HCT116 (cell line): ENCODE measurements at regions not wholly inside any gene's neighbourhood (a gene's known extent, or its start where the extent isn't known, plus 50 kb on each side); places are given as distances from the start of the nearest gene placed in this dataset.

ENCODE experiments used
- ATAC-seq: fragments of 200-7000 bp; cut with Tn5 transposase; 2 replicates; pipeline ENCODE4 v1.9.1; 2020; ENCODE audit warnings: mild to moderate bottlenecking, moderate library complexity
- BruUV-seq: library from RNA; stranded (reverse); fragments of 400-500 nt; replicated peaks from 2 replicates; lab custom pipeline; 2021; lab: Mats Ljungman, UMichigan
- CTCF ChIA-PET: fragments of 300-600 bp; sonication (Branson Sonifier 250); formaldehyde crosslinking; loops from one replicate; lab custom pipeline; 2021; ENCODE audit warnings: antibody characterized with exemption; lab: Charles Lee
- POLR2A ChIA-PET: fragments of 300-600, 350-600 bp; sonication (Branson Sonifier 250); formaldehyde crosslinking; loops from one replicate; lab custom pipeline; 2021; ENCODE audit warnings: antibody characterized with exemption; lab: Charles Lee
- RAD21 ChIA-PET, 2 experiments: fragments of 300-600 bp; sonication (Branson Sonifier 250); formaldehyde crosslinking; loops; one replicate each; lab custom pipeline; 2023; ENCODE audit warnings: low total read pairs in 2 of 2; ENCODE audit not compliant: uncharacterized antibody in 2 of 2, unreplicated experiment in 2 of 2, low non-redundant PET in 1 of 2; lab: Charles Lee
- DNase-seq: peaks from one replicate; pipeline ENCODE4 v3.0.0-alpha.2; 2010; ENCODE audit warnings: low read depth, low spot score
- H2AFZ ChIP-seq: fragments of 200-600 bp; shearing (Covaris generic), sonication (generic); 2 replicates; pipeline ENCODE4 v1.6.1; 2017; ENCODE audit warnings: low read depth, mixed run types, mixed read lengths, antibody characterized with exemption, low read length; ENCODE audit not compliant: poor library complexity, severe bottlenecking
- H3K27ac ChIP-seq: 2 replicates; pipeline ENCODE4 v1.5.1; 2012; ENCODE audit warnings: low read depth, low read length
- H3K27me3 ChIP-seq: fragments of 200-600 bp; sonication (generic); 2 replicates; pipeline ENCODE4 v1.6.1; 2016; ENCODE audit warnings: mixed run types, low read length, mixed read lengths; ENCODE audit not compliant: insufficient read depth
- H3K36me3 ChIP-seq, 2 experiments: fragments of 200-500 bp in 1 of 2; fragments of 200-600 bp in 1 of 2; sonication (Bioruptor generic) in 1 of 2; sonication (generic) in 1 of 2; 2 replicates each; pipeline versions ENCODE4 v1.5.1 to v1.6.1; 2014 to 2016; ENCODE audit warnings: low read length in 2 of 2, inconsistent platforms in 1 of 2, mixed read lengths in 1 of 2, mixed run types in 1 of 2; ENCODE audit not compliant: insufficient read depth in 2 of 2, control insufficient read depth in 1 of 2
- H3K4me1 ChIP-seq, 2 experiments: fragments of 200-600 bp in 1 of 2; sonication (generic) in 1 of 2; 2 replicates each; pipeline versions ENCODE4 v1.5.1 to v1.6.1; 2012 to 2017; ENCODE audit warnings: low read length in 2 of 2, inconsistent platforms in 1 of 2, mild to moderate bottlenecking in 1 of 2, mixed read lengths in 1 of 2, mixed run types in 1 of 2, moderate library complexity in 1 of 2; ENCODE audit not compliant: insufficient read depth in 2 of 2, control insufficient read depth in 1 of 2
- H3K4me2 ChIP-seq: fragments of 200-600 bp; sonication (generic); 2 replicates; pipeline ENCODE4 v1.6.1; 2017; ENCODE audit warnings: mixed run types, low read length, mixed read lengths
- H3K4me3 ChIP-seq, 2 experiments: fragments of 200-600 bp in 1 of 2; sonication (generic) in 1 of 2; replicated peaks in 1 of 2; 2 replicates each; pipeline ENCODE4 v1.5.1; 2011 to 2016; ENCODE audit warnings: low read length in 2 of 2, control low read depth in 1 of 2, low read depth in 1 of 2, mild to moderate bottlenecking in 1 of 2, mixed read lengths in 1 of 2, mixed run types in 1 of 2
- H3K79me2 ChIP-seq: fragments of 200-600 bp; sonication (generic); 2 replicates; pipeline ENCODE4 v1.6.1; 2017; ENCODE audit warnings: mild to moderate bottlenecking, mixed run types, low read length, moderate library complexity, mixed read lengths; ENCODE audit not compliant: insufficient read depth
- H3K9ac ChIP-seq: fragments of 200-600 bp; sonication (generic); 2 replicates; pipeline ENCODE4 v1.6.1; 2016; ENCODE audit warnings: low read length, mixed read lengths
- H3K9me2 ChIP-seq: fragments of 200-600 bp; sonication (generic), shearing (Covaris generic); 2 replicates; pipeline ENCODE4 v1.6.1; 2017; ENCODE audit warnings: mixed run types, mild to moderate bottlenecking, moderate library complexity; ENCODE audit not compliant: insufficient read depth
- H3K9me3 ChIP-seq, 2 experiments: fragments of 200-500 bp in 1 of 2; fragments of 200-600 bp in 1 of 2; sonication (Bioruptor generic) in 1 of 2; sonication (generic) in 1 of 2; 2 replicates each; pipeline ENCODE4 v1.6.1; 2014 to 2017; ENCODE audit warnings: low read length in 2 of 2, mixed read lengths in 2 of 2, inconsistent platforms in 1 of 2, low read depth in 1 of 2, mild to moderate bottlenecking in 1 of 2, mixed run types in 1 of 2, moderate library complexity in 1 of 2; ENCODE audit not compliant: control insufficient read depth in 1 of 2, insufficient read depth in 1 of 2
- H4K20me1 ChIP-seq: fragments of 200-600 bp; sonication (generic), shearing (Covaris generic); 2 replicates; pipeline ENCODE4 v1.6.1; 2017; ENCODE audit warnings: mixed run types, mild to moderate bottlenecking, moderate library complexity; ENCODE audit not compliant: insufficient read depth
- CEBPB ChIP-seq: IDR thresholded peaks from 2 replicates; pipeline ENCODE4 v1.6.1; 2012; ENCODE audit warnings: low read depth
- EGR1 ChIP-seq: IDR thresholded peaks from 2 replicates; pipeline ENCODE4 v1.6.1; 2012; ENCODE audit warnings: low read depth
- ELF1 ChIP-seq: IDR thresholded peaks from 2 replicates; pipeline ENCODE4 v1.6.1; 2012; ENCODE audit warnings: low read depth, borderline replicate concordance
- EZH2 ChIP-seq: fragments of 200-600 bp; sonication (generic); IDR thresholded peaks from 2 replicates; pipeline ENCODE4 v1.6.1; 2017; ENCODE audit warnings: antibody characterized with exemption, mixed run types
- EZH2phosphoT487 ChIP-seq: fragments of 200-600 bp; IDR thresholded peaks from 2 replicates; pipeline ENCODE4 v1.6.1; 2018; ENCODE audit warnings: antibody characterized with exemption, borderline replicate concordance
- FOSL1 ChIP-seq: IDR thresholded peaks from 2 replicates; pipeline ENCODE4 v1.6.1; 2012; ENCODE audit warnings: low read depth
- JUND ChIP-seq: IDR thresholded peaks from 2 replicates; pipeline ENCODE4 v1.6.1; 2012
- RAD21 ChIP-seq: IDR thresholded peaks from 2 replicates; pipeline ENCODE4 v1.6.1; 2012; ENCODE audit warnings: low read depth, mild to moderate bottlenecking
- SIN3A ChIP-seq: IDR thresholded peaks from 2 replicates; pipeline ENCODE4 v1.6.1; 2012; ENCODE audit warnings: low read depth
- SP1 ChIP-seq: IDR thresholded peaks from 2 replicates; pipeline ENCODE4 v1.6.1; 2012; ENCODE audit warnings: low read depth
- SRF ChIP-seq: IDR thresholded peaks from 2 replicates; pipeline ENCODE4 v1.6.1; 2012; ENCODE audit warnings: low read depth
- TCF7L2 ChIP-seq: IDR thresholded peaks from 2 replicates; pipeline ENCODE4 v1.7.0; 2011; ENCODE audit warnings: borderline replicate concordance, inconsistent platforms; ENCODE audit not compliant: insufficient read depth, insufficient read length; ENCODE audit errors: extremely low read depth
- YY1 ChIP-seq: IDR thresholded peaks from 2 replicates; pipeline ENCODE4 v1.6.1; 2011; ENCODE audit warnings: low read length, low read depth, moderate library complexity, mild to moderate bottlenecking; ENCODE audit not compliant: insufficient replicate concordance; ENCODE audit errors: extremely low read depth
- ZBTB33 ChIP-seq: IDR thresholded peaks from 2 replicates; pipeline ENCODE4 v1.6.1; 2011; ENCODE audit warnings: mild to moderate bottlenecking, low read length, moderate library complexity; ENCODE audit not compliant: insufficient replicate concordance; ENCODE audit errors: extremely low read depth
- ZNF274 ChIP-seq: fragments of 200-500 bp; sonication (Bioruptor generic); IDR thresholded peaks from 2 replicates; pipeline ENCODE4 v1.6.1; 2014; ENCODE audit warnings: mild to moderate bottlenecking, low read depth, low read length, inconsistent platforms
- intact Hi-C: fragments of 100-400 bp; cut with micrococcal nuclease; formaldehyde crosslinking; loops from 2 replicates; pipeline ENCODE4 v1.10.0; 2022

DNA sequence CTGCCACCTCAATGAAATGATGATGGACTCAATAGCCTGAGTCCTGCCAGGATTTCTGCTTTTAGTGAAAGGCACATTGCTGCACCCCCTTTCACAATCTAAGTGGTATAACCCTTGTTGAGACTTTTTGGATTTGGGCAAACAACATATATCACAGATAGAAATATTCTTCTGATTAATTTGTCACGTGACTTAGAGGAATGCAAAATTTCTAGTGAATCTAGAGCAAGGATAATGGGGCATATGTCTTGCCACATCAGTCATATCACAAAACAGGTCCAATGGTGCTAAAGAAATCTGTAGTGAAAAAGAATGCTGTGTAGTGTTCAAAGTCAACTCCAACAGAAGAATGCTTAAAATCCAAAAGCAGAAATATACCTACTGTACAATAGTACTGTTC lies 1386.3 kb downstream of the LRFN5 start:
- POLR2A ChIA-PET, result no interaction called here
- TF ChIP-seq EZH2phosphoT487 (no peak), YY1 (no peak), SIN3A (no peak), EZH2 (no peak), TCF7L2 (no peak), RAD21 (no peak), ELF1 (no peak), SP1 (no peak), CEBPB (no peak), FOSL1 (no peak), SRF (no peak), EGR1 (no peak), ZNF274 (no peak), JUND (no peak), ZBTB33 (no peak)
- TF ChIP-seq, all 23 proteins: peak for 0
- RAD21 ChIA-PET, result no interaction called here
- H3K4me1 ChIP-seq, result no peaks in the 10 kb centered on the region
- H3K27ac ChIP-seq, result no peak overlapping the region
- BruUV-seq, result no TSS peak
- H4K20me1 ChIP-seq, result no peaks in the 10 kb centered on the region
- CTCF ChIA-PET, result no interaction called here
- DNase-seq (no peak), ATAC-seq (no peak)
- no peaks in the 10 kb centered on the region for H3K36me3 ChIP-seq
- intact Hi-C loops, result no loop called here
- H3K9me2 ChIP-seq, result no peaks in the 10 kb centered on the region
- H3K4me2 ChIP-seq, result no peak overlapping the region
- no peaks in the 10 kb centered on the region for H3K9me3 ChIP-seq
- H3K4me3 ChIP-seq, result no peak overlapping the region
- no peak overlapping the region for H3K9ac ChIP-seq
- H3K27me3 ChIP-seq, result no peaks in the 10 kb centered on the region
- H3K79me2 ChIP-seq, result no peaks in the 10 kb centered on the region
- no peak overlapping the region for H2AFZ ChIP-seq
